HG03097 (cell line): ENCODE measurements at regions not wholly inside any gene's neighbourhood (a gene's known extent, or its start where the extent isn't known, plus 50 kb on each side); places are given as distances from the start of the nearest gene placed in this dataset.

ENCODE experiments used
- ATAC-seq: cut with Tn5 transposase; IDR thresholded peaks from one replicate; pipeline ENCODE4 v1.9.1; 2021; ENCODE audit not compliant: unreplicated experiment, low FRiP score

DNA sequence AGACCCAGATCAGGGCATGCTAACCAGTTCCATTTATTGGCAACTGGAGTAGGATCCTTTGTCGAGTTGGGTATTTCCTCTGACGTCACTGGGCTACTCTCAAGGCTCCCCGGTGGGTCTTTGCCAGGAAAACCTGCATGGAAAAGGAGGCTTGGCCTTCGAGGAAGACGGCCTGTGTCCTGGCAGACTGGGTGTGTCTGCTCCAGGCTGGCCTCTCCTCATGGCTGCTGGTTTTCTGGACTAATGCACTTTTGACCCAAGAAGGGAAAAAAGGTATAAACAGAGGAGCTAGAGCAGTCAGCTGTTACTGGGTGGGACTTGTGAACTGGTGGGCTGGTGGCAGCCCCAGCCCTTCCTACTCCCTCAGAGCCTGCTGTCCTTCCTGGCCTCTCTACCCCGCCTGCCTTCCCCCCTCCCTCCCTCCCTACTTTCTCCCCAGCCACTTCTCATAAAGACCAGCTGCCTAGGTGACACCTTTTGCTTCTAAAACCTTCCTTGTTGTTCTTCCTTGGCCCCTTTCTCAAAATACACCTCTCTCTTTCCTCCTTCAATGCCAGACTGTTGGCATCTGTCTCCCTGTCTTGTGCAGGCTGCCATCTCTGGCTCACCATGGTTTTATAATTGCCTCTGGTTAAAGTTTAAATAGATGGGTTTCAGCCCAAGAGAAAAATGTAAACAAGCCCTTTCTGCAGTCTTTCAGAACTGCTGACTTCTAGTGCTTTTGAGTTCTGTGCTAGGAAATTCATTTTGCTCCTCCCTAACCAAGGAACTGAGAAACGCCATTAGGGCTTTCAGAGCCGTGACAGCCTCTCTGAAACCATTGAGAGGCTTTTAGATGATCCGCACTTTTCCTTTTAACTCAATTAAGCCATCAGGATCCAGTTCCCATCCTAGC lies 101.8 kb upstream of the MKLN1 start:
- ATAC-seq = no peak

GRCh38 chr7:131226514-131226865 lies 101.2 kb upstream of the MKLN1 start:
- ATAC-seq = no peak

GRCh38 chr7:131231381-131232220 lies 96.1 kb upstream of the MKLN1 start:
- peak; percentile 55 for ATAC-seq

GRCh38 chr7:131232768-131233167 lies 94.9 kb upstream of the MKLN1 start:
- ATAC-seq = no peak

GRCh38 chr7:131233193-131233592 lies 94.5 kb upstream of the MKLN1 start:
- no peak for ATAC-seq

- ATAC-seq = no peak
These were observed 92.8 kb upstream of the MKLN1 start for GRCh38 chr7:131234719-131235488.

DNA sequence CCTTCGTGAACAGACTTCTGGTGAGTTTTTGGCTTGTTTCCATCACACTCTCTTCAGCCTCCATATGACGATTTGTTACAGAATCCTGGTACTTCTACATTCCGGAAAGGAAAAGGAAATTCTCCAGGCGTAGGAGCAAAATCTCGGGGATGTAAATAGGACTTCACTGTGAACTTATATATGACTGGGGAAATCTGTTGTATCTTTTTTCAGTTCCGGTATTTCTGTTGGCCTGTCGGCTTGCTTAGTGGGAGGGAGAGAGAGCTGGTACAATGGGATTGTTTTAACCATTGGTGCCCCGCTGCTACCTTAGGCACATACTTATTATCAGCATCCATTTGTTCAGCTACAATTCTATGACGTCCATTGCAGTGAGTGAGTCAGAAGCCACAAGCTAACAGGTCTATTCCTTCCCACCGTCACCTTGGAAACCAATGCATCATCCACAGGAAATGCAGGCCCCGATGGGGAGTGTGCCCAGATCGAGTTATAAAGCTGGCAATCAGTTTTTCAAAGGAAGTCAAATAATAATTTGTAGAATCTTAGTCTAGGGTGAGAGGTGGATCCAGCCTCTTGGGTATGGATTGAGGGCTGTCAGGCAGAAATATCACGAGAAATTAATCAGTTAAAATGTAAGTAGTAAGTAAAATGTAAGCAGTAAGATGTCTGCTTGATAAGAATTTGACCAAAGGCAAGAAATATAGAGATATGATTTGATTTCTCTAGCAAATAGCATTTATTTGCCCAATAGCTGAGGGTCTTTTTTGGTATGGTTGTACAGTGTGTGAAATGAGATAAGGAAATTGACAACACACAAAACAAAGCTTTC lies 92.0 kb upstream of the MKLN1 start:
- no peak for ATAC-seq

DNA sequence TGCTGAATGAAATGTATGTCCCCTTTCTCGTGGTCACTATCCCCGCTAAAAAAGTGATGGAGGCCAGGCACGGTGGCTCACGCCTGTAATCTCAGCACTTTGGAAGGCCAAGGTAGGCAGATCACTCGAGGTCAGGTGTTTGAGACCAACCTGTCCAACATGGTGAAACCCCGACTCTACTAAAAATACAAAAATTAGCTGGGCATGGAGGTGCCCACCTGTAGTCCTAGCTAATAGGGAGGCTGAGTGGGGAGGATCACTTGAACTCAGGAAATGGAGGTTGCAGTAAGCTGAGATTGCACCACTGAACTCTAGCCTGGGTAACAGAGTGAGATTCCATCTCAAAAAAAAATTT lies 91.4 kb upstream of the MKLN1 start:
- ATAC-seq = no peak

DNA sequence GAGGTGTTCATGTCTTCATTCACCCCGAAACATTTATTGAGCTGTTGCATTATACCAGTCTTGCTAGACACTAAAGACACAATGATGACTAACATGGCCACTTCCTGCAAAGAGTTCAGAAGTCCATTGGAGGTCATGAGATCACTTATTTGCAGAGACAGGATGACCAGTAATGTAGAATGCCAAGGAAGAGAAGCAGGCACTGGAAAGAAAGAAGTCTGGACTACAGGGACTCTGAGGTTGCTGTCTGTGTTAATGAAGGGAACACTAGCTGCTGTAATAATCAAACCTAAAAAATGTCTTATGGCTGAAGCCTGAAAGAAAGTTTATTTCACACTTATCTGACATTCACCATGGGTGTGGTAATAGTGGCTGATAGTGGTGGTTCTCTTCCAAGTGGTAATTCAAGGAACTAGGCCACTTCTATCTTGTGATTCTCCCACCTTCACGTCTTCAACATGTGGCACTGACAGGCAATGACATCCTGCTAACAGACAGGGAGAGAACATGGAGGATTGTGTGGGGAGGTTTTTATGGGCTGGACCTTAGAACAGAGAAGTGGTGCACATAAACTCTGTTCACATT lies 89.2 kb upstream of the MKLN1 start:
- ATAC-seq = no peak

DNA sequence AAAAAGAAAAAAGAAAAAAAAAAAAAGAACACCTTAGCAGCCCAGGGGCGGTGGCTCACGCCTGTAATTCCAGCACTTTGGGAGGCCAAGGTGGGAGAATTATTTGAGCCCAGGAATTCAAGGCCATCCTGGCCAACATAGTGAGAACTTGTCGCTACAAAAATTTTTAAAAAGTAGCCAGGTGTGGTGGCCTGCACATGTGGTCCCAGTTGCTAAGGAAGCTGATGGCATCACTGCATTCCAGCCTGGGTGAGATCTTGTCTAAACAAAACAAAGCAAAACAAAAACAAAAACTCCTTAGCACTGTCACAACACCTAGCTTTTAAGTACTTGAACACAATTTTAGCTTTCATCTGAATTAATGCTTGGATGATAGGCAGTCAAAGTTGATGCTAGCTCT lies 86.3 kb upstream of the MKLN1 start:
- ATAC-seq = no peak

DNA sequence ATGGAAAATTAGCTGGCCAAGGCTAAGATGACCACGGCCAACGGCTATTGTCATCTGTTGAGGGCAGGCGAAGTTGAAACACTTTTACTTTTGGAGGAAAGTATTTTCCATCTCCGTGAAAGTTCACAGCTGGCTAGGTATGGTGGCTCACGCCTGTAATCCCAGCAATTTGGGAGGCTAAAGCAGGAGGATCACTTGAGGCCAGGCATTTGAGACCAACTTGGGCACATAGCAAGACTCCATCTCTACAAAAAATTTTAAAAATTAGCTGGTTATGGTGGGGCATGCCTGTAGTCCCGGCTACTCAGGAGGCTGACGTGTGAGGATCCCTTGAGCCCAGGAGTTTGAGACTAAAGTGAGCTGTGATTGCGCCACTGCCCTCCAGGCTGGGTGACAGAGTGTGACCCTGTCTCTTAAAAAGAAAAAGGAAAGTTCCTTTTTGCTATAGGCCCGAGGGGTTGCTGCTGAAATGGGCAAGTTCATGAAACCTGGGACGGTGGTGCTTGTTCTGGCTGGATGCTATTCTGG lies 85.5 kb upstream of the MKLN1 start:
- ATAC-seq = no peak

DNA sequence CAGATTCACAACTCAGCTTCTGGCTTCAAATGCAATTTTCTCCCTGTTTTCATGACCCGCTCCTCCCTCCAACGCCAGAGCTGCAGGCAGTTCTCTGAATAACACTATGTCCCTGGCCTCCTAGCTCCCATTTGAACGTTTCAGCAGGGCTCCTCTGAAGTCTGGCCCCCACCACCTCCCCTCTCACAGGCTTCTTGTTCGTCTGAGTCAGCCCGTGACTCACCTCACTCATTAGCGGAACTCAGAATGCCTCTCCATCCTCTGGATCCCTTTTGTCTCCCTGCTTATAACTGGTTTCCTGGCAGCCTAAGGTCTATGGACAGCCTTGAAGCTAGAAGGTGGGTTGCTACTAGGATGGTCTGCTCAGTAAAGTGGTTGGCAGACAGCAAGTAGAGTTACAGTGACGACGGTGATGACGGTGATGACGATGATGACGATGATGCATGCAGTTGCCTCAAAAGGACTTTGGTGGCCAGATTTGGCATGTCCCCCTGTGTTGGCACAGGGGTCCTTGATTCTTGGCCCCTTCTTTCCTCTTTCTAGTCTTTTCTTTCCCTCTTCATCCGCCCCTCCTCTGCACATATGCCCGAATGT lies 83.3 kb upstream of the MKLN1 start:
- no peak for ATAC-seq

DNA sequence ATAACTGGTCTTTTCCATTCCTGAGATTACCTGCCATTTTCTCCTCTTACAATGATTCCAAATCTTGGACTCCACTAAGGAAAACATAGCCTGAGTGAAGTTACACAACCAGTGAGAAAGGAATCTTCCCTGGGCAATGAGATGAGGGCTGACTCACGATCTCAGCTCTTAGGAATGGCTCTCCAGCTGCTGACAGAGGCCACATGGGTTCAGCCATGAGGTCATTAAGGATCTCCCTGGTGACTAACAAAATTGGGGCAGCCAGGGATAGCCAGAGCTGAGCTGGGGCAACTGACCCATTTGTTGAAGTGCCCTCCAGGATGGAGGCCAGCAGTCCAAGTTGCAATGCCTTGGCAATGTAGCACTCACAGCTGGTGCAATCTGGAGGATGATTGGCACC lies 78.7 kb upstream of the MKLN1 start:
- ATAC-seq = no peak

GRCh38 chr7:131249483-131249882 lies 78.2 kb upstream of the MKLN1 start:
- no peak for ATAC-seq

DNA sequence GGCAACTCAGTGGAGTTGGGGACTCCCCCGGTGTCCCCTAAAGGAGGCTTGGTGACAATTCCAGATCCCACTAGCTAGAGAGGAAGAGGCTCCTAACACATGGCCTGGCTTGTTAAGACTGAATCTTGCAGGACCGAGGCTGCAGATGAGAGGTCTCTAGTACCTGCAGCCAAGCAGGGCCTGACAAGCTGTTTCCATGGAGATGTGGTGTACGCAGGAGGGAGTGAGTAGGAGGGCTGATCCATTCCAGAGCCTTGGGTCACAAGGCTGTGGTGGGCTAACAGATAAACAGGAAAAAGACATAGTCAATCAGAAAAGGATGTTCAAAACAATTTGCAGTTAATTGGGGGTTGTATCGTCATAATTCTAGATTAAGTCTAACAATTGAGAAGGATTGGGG lies 77.3 kb upstream of the MKLN1 start:
- no peak for ATAC-seq

DNA sequence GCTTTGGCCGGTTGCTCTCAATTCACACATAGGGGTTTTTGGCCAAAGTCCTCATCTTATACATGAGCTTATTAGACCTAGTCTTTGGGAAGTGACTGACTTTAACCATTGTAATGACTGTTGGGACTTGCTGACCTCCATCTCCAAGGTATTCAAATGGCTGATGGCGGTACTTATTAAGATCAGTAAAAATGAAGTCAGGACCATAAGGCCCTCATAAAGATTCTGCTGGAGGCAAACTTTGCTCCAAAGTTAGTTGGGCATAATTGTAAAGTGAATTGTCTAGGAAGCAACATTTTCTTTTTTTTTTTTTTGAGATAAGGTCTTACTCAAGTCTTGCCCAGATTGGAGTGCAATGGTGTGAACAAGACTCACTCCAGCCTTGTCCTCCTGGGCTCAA lies 76.3 kb upstream of the MKLN1 start:
- no peak for ATAC-seq

GRCh38 chr7:131252976-131253375 lies 74.7 kb upstream of the MKLN1 start:
- no peak for ATAC-seq

DNA sequence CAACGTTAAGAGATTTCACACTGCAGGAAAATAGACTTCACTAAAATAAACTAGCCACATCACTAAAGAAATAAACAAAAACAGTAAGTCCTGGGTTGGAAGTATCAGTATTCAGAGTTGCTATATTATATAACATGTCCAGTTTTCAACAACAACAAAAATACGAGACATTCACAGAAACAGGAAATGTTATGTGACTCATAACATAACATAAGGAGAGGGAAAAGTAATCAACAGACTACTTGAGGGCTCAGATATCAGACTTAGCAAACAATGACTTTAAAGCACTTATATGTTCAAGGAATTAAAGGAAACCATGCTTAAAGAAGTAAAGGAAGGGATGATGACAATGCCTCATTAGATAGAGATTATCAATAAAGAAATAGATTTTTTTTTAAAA lies 73.5 kb upstream of the MKLN1 start:
- ATAC-seq = no peak

GRCh38 chr7:131255242-131255641 lies 72.4 kb upstream of the MKLN1 start:
- no peak for ATAC-seq
